ENCODE measurements at regions not wholly inside any gene's neighbourhood (a gene's known extent, or its start where the extent isn't known, plus 50 kb on each side); places are given as distances from the start of the nearest gene placed in this dataset.
"Not testable (repeated sequence)": the region's sequence is repeated elsewhere in the genome, so short reads cannot be mapped to it uniquely, and the experiment has no call there.

DNA sequence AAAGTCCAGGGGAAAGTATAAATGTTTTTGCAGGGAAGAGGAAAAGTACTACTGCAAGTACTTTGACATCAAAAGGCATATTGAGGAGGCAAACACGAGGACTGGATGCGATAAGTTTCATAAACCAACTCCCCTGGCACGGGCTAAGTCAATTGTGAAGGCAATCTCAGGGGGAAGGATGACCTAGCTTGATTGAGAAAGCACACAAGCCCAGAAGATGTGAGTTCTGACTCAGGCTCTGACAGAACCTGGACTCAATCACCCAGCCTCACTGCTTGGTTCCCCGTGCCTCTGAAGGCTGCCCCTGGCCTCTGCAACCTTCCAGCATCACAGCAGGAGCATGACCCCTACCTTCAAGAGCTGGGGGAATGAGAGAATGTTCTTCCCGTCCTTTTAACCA, 93.2 kb upstream of the ZNF438 start:
- DNase-seq = no peak

DNA sequence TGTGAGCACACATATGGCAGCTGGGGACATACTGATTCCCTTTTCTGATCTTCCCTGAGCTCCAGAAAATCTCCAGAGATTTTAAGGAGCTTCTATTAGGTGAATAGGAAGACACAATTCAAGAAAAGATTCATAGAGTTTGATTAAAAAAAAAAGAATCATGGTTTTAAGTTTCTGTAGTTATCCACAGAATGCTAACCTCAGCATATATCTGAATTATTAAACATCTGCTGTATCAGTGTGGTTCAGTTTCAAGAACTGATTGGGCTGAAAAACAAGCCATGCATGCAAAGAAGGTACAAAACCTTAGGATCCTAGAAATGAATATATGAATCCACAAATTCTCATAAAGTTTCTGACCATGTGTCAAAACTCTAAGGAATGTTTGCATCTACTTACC, 94.1 kb upstream of the ZNF438 start:
- no peak for DNase-seq

- no peak for DNase-seq
Observed at GRCh38 chr10:31126593-31126992, 94.9 kb upstream of the ZNF438 start.

DNA sequence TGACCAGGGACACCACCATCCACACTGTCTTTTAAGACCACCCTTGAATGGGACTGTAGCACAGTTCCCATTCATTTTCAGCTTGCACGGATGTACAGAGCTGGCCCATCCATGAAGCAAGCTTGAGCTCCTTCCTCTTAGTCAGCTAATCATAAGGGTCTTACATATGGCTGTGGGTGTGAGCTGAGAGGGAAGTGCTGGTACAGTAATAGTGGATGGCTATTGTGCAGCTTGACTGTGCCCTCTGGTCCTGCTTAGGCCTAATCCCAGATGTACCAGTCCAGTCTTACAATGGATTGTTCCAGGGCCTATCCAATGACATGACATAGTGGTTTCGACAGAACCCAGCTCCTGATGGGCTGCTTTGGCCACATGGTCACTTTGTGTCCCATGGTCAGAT, 96.9 kb upstream of the ZNF438 start:
- DNase-seq = no peak

GRCh38 chr10:31129271-31129670, 97.6 kb upstream of the ZNF438 start:
- DNase-seq = no peak

DNA sequence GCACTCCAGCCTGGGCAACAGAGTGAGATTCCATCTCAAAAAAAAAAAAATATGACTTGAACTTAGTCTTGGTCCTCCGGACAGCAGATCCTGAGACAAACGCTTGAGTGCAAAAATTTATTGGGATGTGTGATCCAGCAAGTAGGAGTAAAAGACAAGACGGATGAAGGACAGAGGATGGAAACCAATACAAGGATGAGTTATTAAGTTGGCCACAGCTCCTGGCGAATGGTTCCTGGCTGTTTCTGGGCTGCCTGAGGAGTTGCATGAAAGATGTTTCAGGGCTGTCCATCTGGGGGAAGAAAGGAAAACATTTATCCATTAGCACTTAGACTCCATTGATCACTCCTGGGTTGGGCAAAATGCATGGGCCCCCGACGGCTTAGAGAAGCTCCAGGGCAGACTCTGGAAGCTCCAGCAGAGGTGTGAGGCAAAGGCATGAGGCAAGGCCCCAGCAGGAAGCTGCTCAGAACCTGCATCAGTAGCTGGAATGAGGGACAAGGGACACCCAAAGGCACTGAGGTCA, 98.3 kb upstream of the ZNF438 start:
- DNase-seq = no peak

DNA sequence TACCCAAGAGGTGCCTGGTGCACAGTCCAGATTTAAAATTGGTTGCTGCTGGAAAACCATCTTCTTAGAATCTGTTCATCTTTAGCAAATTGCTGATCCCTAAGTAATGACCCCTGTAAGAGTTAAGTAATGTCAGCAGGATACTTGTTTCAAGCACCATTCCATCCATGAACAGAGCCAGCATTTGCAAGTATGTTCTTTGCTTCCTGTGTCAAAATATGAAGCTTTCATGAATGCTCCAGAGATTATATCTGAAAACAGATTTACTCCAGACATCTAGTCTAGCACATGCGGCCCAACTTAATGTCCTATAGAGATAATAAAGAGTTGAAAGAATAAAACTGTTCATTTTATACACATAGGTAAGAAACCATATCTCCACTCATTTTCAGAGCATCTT, 98.7 kb upstream of the ZNF438 start:
- no peak for DNase-seq

DNA sequence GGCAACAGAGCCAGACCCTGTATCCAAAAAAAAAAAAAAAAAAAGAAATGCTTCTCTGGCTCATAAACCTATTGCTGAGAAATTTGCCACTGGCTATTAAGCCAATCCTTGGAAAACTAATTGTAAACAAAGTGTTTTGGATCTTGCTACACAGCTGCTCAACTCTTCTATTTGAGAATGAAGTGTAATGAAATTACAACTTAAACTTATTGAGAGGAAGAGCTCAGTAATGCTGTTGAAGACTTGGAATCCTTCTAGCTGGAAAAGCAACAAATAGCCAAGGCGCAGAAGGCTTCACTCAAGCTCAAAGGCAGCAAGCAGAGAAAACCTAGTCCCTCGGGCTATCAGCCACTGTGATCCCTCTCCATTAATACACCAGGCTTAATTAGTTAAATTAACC, 99.6 kb upstream of the ZNF438 start:
- no peak for DNase-seq

DNA sequence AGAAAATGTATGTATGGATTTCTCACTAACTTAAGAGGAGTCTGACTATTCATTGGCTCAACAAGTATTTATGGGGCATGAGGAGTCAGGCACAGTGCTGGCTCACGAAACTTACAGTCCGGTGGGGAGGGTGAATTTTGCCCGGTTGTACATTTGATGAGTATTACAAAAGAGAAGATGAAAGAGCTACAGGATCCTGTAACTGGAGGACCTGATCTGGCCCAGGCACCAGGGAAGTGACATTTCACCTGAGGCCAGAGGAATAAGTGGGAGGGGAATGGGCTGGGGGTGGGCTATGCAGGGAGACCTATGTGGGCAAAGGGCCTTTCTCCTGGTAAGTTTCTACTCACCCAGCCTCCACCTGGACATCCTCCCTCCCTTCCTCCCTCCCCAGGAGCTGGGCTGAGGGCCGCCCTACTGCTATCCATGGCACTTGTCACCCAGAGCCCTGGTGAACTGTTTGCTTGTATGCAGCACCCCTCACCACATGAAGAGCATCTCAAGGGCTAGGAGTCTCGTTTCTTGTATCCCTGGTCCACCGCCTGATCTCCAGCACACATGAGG, 101.1 kb upstream of the ZNF438 start:
- no peak for DNase-seq

DNA sequence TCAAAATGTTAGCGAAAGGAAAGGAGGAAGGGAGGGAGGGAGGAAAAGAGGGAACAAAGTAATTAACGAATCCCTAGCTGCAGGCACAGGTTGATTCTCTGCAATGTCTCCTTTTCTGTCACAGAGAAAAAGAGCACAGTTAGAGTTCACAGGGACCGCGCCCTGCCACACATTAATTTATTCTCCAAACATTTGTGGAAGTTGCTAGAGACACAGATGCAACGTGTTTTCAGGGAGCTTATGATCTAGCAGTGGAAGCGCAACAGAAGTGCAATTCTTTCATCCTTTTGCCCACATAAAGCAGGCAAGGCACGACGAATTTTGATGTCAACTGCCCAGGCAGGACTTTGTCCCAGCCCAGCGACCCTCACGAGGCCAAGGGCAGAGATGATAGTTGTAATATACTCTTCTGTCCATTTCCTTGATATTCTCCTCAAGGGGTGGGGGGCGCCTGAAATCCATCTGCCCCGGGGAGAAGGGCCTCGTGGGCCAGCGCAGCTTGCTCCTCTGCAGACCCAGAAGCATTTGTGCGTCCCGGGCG, 101.7 kb upstream of the ZNF438 start:
- no peak for DNase-seq

- DNase-seq = peak; percentile 94
Observed at GRCh38 chr10:31133792-31134310, 102.2 kb upstream of the ZNF438 start.

GRCh38 chr10:31134311-31134952, 102.8 kb upstream of the ZNF438 start:
- DNase-seq = peak; percentile 94

DNA sequence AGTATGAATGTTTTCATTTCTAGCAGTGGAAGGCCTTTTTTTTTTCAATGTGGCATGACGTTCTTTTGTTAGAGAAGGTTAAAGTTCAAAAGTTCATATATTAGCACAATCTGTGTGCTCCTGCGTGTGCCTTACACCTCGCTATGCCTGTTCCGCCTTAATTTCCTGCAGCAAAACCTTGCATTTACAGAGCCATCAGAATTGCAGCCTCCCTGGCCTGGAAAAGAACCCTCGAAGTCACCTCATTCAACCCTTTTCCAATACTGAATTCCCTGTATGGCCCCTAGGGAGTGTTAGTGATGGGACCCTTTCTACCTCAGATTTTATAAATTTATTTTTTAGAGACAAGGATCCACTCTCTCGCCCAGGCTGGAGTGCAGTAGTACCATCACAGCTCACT, 103.5 kb upstream of the ZNF438 start:
- no peak for DNase-seq

DNA sequence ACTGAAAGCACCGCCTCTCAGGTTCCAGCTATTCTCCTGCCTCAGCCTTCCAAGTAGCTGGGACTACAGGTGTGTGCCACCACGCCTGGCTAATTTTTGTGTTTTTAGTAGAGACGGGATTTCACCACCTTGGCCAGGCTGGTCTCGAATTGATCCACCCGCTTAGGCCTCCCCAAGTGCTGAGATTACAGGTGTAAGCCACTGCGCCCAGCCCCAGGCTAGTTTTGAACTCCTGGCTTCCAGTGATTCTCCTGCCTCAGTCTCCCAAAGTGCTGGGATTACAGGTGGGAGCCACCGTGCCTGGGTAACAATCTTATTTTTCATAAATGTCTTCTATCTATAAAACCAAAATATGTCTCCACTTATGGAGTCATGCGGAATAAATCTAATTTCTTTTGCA, 104.1 kb upstream of the ZNF438 start:
- not testable (repeated sequence) for DNase-seq

DNA sequence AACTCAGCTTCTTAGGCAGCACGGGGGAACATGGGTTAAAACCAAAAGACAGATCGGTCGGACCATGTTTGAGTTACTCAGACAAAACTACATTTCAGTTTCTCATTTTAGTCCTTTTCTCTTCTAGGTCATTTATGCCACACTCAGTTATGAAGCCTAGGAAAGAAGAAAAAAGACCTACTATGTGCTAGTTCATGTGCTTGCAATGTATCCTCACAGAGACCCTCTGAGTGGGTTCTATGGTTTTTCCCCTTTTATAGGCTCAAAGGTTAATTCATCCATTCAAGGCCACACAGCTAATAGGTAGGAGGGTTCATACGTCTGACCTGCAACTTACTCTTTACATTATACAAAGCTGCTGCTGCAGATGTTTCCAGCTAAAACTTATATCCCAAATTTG, 104.7 kb upstream of the ZNF438 start:
- DNase-seq = no peak

GRCh38 chr10:31136930-31137885, 105.5 kb upstream of the ZNF438 start:
- DNase-seq = no peak

- DNase-seq = no peak
Observed at GRCh38 chr10:31138026-31138553, 106.4 kb upstream of the ZNF438 start.

DNA sequence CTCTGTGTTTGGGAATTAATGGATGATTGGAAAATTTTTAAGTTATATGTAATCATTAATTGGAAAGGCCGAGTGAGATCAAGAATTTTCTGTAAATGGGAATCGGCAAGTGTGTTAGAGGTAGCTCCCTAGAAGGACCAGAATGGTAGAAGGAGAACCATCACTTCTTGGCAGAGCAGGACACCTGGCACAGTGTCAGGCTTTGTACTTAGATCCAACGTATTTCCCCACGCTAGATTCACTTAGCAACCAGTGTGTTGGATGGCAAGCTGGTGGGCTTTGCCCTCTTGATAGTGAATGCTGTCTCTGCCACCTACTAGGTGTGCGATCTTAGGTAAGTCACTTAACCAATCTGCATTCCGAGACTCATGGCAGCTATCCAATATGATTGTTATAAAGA, 107.8 kb upstream of the ZNF438 start:
- DNase-seq = no peak

GRCh38 chr10:31140716-31141115, 109.1 kb upstream of the ZNF438 start:
- DNase-seq = no peak

DNA sequence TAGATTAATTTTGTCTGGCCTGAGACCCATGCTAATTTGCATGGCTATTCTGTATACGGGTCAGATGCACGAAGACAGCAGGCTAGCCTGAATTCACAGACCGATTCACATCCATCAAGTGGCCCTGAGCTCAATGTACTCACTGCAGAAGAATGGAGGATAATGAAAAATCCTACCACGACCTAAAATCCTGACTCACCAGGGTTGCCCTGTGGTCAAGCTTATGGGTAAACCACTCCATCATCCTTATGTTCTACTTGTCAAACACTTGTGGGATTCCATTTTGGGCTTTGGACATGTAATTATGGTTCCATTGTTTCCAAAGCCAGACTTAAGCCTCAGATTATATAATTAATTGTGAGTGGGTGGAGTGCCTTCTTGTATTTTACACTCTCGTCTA, 110.4 kb upstream of the ZNF438 start:
- no peak for DNase-seq

DNA sequence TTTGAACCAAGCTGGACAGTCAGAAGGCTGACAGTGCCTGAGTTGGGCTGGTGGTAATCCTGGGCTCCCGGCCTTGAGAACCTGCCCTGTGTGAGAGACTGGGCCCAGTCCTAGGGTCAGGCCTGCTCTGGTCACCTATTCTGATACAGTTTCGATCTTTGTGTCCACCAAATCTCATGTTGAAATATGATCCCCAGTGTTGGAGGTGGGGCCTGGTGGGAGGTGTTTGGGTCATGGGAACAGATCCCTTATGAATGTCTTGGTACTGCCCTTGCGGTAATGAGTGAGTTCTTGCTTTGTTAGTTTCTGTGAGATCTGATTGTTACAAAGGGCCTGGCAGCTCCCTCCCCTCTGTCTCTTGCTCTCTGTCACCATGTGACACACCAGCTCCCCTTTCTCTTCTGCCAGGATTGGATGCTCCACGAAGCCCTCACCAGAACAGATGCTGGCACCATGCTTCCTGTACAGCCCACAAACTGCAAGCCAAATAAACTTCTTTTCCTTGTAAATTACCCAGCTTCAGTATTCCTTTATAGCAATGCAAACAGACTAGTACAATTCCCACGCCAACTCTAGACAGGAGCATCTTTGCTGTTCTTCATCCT, 111.8 kb upstream of the ZNF438 start:
- DNase-seq = no peak

- no peak for DNase-seq
Observed at GRCh38 chr10:31145986-31146385, 114.3 kb upstream of the ZNF438 start.

Measured in retina (tissue), 1 donor.